ENCODE measurements at regions not wholly inside any gene's neighbourhood (a gene's known extent, or its start where the extent isn't known, plus 50 kb on each side); places are given as distances from the start of the nearest gene placed in this dataset.

DNA sequence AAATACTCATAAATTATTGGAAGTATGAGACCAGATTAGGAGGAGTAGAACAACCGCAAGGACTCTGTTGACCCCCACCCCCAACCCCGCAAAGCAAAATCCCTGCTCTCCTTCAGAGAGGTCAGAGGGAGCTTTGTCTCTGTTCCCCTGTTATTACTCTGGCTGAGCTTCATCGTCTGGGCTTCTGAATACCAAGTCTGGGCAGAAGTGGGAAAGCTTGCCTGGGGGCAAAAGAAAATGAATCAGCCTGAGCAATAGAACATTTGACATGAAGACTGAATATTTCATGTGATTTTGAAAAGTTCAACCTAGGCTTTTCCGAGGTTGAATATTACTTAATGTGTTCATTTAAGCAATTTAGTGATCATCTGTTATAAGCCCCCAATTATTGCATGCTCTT lies 114.6 kb upstream of the ARHGAP28 start:
- DNase-seq: no peak

DNA sequence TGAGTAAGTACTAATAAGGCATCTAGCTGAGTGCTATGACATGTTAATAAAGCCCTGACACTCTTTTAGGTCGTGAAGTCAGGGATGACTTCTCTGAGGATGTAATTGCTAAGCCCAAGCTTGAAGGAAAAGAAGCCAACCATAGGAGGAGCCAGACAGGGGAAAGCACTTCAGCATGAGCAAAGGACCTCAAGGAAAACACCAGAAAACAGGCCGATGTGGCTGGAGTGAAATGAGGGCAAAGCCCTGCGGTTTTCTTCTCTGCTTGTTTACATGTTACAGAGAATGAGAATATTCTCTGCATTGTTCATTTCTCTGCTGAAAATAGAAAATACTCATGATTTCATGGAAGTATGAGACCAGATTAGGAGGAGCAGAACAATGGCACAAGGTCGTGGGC lies 112.5 kb upstream of the ARHGAP28 start:
- no peak for DNase-seq

DNA sequence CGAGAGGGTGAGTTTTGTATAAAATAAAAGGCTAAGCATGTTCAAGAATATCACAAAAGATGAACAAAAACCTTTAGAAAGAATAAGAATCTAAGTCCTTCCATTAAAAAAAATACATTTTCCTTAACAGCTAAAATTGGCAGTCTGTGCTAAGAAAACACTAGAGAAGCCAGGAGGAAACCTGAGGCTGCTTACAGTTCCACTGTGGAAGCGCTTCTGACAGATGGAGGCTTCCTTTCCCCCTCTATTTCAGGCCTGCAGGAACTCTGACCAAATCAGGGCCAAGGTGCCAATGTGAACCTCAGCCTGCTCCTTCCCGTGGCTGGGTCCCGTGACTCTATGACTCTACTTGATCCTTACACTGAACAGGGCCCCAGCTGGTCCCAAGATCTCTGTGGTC lies 108.1 kb upstream of the ARHGAP28 start:
- no peak for DNase-seq

DNA sequence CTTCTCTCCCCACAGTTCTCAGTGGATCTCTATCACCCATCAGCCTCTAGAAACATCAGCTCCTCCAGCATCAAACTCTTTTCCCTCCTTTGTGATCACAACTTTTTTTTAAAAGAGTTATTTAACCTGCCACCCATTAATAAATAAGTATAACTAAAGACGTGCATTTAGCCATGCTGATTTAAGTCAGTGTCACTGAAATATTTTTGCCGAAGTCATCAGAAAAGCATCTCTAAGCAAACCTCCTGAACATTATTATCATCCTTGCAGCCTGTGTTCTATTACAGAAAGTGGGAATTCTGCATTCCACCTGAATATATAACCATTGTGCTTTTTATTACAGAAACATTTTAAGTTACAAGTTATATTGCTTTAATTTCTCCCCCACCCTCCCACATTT lies 106.2 kb upstream of the ARHGAP28 start:
- DNase-seq: no peak

DNA sequence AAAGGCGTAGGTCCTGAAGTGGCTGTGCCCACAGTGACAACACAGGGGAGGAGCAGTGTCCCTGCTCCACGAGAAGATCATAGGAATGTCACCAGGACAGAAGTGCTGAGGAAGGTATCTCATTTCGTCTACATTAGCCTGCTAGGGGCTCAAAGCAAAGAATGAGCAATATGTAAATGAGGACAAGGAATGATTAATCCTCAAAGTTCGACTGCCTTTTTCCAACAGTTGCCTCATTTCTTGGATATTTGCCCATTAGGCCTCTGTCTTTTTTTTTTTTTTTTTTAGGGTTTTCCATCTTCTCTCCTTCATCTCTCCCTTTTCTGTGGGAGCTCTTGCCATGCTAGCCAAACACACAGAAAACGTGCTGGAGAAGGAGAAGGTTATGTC lies 105.2 kb upstream of the ARHGAP28 start:
- DNase-seq: no peak

DNA sequence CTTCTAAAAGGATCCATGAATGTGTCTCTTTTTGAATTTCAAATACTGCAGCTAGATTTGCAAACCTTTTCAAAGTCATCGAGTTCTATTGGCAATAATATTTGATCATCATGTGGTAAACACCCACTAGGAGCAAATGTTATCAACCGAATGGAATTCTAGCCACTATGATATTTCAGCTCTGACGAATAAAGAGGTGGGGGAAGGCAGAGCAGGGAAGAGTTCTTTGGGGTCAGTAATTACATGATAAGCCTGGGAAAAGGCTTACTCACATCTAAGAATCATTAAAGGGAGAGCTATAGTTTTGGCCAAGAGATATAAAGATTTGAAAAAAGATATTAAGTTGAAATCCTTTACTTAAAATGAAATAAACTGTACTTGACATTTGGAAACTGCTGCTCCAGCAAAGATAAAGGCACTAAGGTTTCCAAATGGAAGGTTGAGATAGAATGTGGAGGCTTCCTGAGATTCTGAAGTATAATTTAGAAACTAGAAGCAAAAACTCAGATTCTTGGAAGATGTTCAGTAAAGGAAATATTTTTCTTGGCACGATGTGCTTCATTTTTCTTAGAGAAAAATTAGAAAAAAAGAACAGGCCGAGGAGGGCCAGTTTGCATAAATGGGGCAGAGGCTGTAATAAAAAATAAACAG lies 104.7 kb upstream of the ARHGAP28 start:
- DNase-seq: no peak

DNA sequence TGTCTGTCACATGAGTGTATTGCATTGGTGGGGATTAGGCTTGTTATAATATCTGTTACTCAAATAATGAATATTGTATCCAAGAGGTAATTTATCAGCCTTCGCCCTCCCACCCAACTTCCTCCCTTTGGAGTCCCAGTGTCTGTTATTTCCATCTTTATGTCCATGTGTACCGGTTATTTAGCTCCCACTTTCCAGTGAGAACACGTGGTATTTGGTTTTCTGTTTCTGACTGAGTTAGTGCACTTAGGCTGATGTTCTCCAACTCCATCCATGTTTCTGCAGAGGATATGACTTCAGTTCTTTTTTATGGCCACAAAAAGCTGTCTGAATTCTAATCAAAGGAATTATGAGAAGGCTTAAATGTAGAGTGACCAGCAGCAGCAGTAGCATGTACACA lies 104.0 kb upstream of the ARHGAP28 start:
- no peak for DNase-seq

DNA sequence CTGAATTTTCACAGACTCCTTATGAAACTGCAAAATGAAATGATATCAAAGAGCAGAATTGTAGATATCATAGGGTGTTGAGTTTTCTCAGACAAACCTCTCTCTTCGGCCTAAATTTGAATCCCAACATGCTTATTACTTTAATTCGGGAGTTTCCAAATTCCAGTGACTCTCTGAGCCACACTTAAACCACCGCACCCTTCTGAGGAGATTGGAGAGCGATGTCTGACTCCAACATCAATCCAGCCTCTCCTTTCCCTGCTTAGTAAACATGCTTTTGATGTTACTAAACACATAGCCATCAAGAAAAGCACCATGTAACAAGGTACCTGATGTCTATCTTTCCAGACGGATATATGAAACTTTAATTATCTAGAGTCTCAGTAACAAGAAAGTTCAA lies 103.1 kb upstream of the ARHGAP28 start:
- no peak for DNase-seq

DNA sequence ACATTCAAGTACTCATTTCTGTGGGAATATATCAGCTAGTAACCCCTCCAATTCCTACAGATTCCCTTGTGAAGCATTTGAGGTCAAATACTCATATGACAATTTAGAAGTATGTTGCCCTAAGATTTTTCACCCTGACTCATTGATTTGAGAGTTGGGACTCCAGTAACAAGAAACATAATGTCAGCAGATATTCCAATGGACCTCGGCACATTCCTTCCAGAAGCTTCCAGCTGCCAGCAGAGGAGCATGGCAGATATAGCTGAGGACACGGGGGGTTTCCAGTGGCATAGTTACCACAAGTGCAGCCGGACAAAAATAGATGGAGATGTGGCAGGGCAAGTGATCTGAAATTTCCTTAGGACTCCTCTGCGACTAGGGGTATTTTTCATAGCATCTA lies 101.9 kb upstream of the ARHGAP28 start:
- DNase-seq: no peak

DNA sequence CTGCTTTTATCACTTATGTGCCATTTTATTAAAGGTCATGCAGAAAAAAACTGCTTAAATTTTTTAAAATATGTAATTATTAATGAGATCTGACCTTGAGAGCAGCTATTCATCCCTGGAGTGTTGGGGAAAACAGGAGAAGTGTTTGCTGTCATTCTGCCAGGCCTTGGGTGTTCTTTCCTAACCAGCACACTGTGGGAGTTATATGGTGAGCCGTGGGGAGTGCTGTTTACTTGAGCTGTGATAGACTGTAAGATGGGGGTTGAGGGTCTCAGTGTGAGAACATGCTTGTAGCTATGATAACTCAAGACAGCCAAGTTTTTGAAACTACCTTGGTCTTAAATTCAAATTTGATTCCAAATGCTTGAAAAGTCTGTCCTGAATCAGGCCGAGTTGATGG lies 101.3 kb upstream of the ARHGAP28 start:
- no peak for DNase-seq

DNA sequence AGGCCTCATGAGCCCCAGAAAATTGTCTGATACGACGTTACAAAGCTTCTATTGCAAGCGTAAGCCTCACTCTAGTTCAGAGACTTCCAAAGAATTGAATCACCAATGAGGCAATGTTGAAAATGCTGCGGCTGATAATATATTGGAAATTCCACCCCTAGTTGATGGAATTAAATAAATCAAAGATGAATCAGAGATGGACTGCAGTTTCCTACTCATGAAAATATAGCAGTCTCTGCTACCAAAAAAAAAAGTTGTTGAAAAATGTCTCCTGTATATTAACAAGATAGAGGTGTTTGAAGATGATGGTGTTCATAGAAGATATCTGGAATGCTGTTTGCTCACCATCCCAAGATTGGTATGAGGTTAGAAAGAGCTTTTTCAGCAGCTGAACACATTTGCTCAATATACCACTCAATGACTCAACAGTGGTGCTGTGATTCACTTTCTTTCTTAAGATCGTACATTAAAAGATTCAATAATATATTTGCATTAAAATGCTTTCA lies 99.8 kb upstream of the ARHGAP28 start:
- no peak for DNase-seq

DNA sequence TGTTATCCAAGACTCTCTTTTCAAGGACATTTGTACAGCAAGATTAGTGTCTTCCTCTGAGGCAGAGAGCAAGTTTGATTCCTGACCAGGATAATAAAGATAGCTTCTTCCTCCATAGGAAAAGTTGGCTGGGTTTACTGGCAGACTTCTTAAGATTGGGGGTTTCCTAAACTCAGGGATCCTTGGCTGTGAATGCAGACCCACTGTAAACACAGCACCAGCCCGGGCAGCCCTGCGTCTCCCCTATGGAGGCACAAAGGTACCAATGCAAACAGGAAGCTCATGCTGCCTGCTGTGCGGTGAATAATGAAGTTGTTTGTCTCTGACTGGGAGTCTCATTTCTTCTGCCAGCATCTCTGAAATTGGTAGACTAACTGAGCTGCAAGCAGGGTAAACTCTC lies 96.2 kb upstream of the ARHGAP28 start:
- DNase-seq: peak; percentile 81

DNA sequence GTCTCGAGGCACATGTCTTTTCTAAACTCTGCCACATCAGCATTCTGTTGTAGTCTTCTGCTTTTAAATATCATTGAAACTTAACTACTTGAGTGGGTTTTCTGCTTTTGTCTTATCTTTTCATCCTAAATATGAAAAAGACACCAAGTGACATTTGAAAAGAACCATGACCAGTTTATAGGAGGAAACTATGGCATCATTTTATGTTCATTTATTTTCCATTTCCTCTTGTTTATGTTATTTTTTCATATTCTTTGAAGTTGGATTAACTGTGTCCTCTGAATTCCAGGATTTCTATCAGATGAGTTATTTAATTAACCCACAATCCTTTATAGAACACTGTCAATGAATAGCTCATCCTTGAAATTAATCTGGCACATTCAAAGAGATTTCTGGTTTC lies 93.4 kb upstream of the ARHGAP28 start:
- no peak for DNase-seq

DNA sequence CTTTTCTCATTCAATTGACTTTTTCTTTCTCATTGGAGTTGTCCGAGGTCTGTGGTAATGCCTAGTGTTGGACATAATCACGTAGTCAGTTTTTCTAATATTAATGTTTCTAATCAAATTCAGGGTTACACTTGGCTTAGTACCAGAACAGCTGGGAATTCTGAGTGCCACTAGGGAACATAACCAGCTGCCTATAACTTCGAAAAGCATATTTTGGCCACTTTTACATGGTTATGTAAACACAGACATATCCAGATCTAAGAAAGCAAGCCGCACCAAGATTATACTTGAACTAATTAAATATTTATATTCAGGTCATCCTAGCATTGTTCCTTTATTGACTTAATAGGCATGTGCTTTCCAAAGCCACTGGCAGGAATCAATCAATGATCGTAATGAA lies 91.1 kb upstream of the ARHGAP28 start:
- no peak for DNase-seq

DNA sequence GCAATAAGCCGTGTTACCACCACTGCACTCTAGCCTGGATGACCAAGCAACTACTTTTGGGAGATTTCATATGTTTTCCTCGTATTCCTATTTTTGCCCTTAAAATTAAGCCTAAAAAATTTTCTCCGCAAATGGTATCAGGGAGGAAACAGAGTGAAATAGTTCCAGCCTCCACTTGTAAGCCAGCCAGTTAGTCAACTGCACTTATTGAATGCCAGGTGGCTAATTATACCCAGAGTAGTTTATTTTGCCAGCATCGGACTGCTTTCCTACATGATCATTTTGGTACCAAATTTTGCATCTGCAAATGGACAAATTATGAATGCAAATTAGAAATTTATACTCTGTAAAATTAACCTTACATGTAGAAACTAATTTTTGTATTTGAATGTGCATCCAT lies 90.2 kb upstream of the ARHGAP28 start:
- no peak for DNase-seq

DNA sequence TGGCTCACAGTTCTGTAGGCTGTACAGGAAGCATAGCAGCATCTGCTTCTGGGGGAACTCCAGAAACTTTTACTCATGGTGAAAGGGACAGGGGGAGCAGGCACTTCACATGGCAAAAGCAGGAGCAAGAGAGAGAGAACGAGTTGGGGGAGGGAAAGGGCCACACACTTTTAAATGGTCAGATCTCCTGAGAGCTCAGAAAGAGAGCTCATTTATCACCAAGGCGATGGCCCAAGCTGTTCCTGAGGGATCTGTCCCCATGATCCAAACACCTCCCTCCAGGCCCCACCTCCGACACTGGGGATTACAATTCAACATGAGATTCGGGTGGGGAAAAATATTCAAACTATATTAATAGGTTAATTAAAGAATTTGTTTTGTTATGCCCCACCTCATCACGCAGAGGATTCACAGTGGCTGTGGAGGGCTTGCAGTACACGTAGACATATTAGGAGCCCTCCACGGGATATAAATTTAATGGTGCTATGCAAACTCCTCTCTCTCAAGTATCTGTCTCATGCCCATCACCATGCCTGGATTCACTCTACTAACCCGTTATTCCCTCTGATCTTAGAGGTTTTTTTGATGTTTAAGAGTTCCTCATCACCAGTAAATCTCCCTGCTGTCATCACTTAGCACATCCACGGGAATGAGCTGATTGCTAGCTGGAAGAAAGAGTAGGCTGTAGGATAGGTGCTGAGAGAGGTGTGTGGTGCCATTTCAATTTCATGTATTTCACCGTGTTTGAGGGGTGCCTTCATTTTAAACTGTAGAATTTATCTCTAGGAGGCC lies 84.5 kb upstream of the ARHGAP28 start:
- no peak for DNase-seq

DNA sequence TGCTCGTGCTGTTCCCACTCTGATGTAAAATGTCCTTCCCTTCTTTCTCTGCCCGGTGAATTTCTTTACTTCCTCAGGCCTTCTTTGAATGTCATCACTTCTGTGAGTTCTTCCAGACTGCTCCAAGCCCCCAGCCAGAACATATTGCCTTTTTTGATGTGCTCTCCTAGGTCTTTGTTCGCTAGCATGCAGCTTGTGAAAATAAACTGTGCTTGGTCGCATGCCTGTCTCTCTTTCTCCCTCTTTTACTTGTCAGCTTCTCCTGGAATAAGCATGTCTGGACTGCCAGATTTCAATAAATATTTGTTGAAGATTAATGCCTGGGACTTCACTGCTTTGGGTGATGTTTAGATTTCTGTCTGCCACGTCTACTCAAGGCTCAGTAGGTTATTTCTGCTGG lies 82.7 kb upstream of the ARHGAP28 start:
- DNase-seq: no peak

DNA sequence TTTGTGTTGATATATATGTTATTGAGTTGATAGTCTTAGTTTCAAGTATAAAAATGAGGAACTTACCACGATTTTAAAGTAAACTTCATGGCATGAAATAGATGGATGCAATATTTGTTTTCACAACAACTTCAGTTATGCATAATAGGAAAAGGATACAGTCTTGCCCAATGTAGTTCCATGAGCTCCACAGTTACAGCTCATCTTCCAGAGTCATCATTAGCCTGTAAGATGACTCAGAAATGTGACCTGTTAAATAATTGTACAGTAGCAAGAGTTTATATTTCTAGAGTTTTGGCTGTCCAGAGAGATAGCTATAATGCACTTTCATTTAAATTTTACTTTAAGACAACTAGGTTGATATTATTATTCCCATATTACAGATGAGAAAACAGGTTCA lies 80.9 kb upstream of the ARHGAP28 start:
- no peak for DNase-seq

DNA sequence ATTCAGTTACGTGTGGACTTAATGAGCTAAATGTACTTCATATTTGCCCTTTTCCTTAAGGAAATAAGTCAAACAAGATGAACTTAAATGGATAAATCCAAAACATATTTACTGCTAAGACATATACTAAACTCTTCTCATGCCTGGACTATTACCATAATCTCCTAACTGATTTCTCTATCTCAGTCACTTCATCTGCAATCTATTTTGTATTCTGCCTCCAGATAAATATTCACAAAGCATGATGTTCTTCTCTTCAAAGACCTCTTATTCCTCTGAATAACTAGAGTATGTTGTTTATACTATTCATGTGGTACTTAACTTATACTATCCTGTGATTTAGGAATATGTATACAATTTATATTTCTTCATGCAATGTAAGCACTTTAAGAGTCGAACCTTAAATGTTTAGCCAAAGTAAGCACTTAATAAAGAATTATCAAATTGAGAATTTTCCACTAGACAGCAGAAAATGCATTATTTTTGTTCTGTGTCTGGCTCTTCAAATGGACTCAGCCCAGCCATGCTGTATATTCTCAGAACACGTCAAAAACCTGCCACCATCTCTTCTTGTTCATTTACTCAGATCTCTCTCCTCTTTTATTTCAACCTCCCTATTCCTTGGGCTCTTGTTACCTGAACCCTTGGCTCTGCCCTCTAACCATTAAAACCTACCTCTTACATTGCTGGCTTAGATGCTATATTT lies 79.9 kb upstream of the ARHGAP28 start:
- no peak for DNase-seq

DNA sequence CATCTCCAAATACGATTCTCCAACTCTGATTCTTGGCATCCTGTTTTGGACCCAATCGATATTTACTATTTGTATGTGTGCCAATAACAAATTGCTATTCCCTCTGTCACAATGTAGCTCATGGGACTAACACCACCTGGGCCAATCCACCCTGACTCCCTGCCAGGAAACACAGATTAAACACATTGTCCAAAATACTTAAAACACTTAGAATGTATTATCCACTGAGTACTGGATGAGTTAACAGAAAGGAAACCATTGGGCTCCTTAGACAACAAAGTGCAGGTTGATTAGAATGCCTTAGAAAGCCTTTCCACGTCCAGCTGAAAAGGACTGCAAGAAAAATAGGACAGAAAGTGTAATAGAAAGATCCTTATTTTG lies 79.4 kb upstream of the ARHGAP28 start:
- DNase-seq: no peak

DNA sequence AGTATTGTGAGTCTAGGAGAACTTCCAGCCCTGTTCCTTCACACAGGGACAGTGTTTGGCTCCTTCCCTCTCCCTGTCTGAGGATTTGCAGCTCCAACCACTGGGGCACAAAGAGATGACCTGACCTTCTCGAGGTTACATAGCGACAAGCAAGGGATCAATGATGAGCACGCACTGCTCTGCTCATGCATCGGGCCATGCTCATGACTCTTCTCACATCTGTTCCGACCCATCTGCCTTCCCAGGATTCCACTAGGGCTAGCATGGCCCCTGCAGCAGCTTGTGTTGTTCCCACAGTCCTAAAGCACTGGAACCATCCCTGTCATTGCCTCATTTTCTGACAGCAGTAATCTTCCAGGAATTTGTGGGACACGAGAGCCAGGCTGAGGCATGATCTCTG lies 78.8 kb upstream of the ARHGAP28 start:
- DNase-seq: no peak

DNA sequence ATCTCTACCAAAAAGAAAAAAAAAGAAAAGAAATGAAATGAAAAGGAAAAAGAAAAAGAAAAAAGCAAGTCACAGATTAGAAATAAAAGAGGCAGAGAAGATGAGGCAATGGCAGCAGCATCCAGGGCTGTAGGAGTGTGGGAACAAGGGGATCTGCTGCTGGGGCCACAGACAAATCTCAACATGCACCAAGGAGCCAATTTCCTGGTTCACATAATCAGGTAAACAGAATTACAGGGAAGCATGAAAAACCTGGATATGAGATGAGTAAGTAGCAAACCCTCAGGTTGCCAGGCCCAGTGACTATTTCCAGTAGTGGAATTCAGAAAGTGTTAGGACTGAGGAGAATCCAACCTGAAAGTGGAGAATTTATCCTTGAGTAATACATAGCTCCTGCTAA lies 77.4 kb upstream of the ARHGAP28 start:
- no peak for DNase-seq

DNA sequence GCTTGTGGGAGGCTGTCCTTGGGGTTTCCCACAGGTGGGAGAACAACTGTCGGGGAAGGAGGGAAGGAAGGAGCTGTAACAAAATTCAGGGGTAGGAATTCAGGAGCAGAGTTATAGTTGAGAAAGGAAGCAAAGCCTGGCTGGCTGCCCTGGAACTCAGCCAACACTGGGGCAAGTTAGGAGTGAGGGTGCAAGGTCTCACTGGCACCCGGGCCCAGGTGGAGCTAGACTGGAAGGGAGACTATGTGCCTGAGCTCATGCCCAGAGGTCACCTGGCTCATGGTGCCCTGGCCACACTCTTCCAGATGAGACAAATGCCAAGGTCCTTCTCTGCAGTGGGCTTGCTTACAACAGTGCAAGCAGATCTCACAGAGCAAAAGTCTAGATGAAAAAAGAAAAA lies 75.6 kb upstream of the ARHGAP28 start:
- no peak for DNase-seq
